ENCODE measurements at regions not wholly inside any gene's neighbourhood (a gene's known extent, or its start where the extent isn't known, plus 50 kb on each side); places are given as distances from the start of the nearest gene placed in this dataset.

GRCh38 chr2:566379-567313, 110.6 kb downstream of the TMEM18 start:
- no peak for DNase-seq (ENCODE audit: low read depth in 1 of 2, low spot score in 1 of 2)
- in situ Hi-C loops (cut with HindIII; ENCODE audit: low pct_unique_long_range_greater_than_20kb, low sequenced_read_pairs), result no loop called here
- TF ChIP-seq JUND (IDR thresholded peaks at IDR 0.05; ENCODE audit: low read depth), result no peak

DNA sequence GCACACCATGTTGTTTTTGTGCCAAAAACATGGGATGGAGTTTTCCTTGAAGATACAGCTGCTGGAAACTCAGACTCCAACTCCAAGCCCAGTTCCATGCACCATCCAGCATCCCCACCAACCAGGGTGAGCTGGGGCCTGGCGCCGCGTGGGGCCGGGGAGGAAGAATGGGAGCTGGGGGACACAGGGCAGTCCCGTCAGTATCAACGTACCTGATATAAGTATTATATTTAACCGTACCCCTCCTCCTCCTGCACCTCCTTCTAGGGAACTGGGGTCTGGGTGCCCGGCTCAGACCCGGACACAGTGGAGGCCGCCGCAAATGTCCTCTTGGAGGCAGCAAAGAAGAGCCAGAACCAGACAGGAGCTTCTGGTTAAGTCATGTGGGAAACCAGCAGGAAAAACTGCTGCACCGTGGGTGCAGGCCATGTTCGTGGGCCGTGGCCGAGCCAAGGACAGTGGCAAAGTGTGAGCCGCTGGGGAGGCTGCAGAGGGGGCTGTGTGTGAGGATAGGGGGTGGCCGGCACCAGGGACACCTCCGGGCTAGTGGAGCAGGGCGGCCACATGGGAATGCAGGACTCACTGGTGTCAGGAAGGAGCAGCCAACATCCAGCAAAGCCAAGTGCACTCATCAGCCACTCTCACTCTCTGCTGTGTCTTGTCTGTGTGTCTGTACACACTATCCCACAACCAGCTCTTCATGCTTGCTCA, 112.6 kb downstream of the TMEM18 start:
- DNase-seq (ENCODE audit: low read depth in 1 of 2, low spot score in 1 of 2), result no peak
- TF ChIP-seq JUND (IDR thresholded peaks at IDR 0.05; ENCODE audit: low read depth), result no peak
- in situ Hi-C loops (cut with HindIII; ENCODE audit: low pct_unique_long_range_greater_than_20kb, low sequenced_read_pairs), result no loop called here

DNA sequence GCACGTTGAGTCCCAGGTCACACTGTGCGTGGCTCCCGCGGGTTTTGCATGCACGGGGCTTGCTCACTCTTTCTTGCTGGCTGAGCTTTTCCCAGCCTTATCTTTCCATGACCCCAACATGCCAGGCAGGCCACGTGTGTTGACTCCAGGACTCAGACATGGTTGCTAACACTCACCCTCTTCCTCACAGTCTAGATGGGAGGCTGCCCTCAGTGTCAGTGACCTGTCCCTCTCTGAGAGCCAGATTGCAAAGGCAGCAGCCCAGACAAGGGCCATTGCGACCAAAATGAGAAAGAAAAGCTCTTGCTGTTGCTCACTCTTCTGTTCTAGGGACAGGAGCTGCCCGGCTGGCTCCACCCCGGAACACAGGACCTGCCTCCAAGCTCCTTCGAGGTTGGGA, 113.7 kb downstream of the TMEM18 start:
- in situ Hi-C loops (cut with HindIII; ENCODE audit: low pct_unique_long_range_greater_than_20kb, low sequenced_read_pairs), result no loop called here
- no peak for TF ChIP-seq JUND (IDR thresholded peaks at IDR 0.05; ENCODE audit: low read depth)
- no peak for DNase-seq (ENCODE audit: low read depth in 1 of 2, low spot score in 1 of 2)

- TF ChIP-seq JUND (IDR thresholded peaks at IDR 0.05; ENCODE audit: low read depth), result no peak
- in situ Hi-C loops (cut with HindIII; ENCODE audit: low pct_unique_long_range_greater_than_20kb, low sequenced_read_pairs), result no loop called here
- no peak for DNase-seq (ENCODE audit: low read depth in 1 of 2, low spot score in 1 of 2)
Measured at GRCh38 chr2:562391-563364, 114.5 kb downstream of the TMEM18 start.

DNA sequence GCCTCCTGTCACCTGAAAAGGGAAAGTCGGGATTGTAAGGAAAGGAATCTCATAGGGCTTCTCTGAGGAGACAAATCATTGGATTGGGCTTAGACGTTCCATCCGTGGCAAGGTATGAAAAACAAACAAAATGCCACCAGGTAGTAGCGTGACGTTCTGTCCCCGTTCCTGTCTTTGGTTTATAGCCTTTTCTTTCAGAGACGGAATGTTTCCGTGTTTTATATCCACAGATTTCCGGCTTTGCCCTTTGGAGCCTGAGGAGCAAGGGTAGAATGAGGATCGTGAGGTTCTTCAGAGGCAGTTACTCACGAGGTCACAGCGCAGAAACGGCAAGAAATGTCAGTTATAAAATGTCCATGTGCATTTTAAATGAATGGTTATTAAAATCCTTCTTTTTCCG, 118.3 kb downstream of the TMEM18 start:
- in situ Hi-C loops (cut with HindIII; ENCODE audit: low pct_unique_long_range_greater_than_20kb, low sequenced_read_pairs), result no loop called here
- DNase-seq (ENCODE audit: low read depth in 1 of 2, low spot score in 1 of 2), result no peak
- TF ChIP-seq JUND (IDR thresholded peaks at IDR 0.05; ENCODE audit: low read depth), result no peak

GRCh38 chr2:558302-558642, 118.9 kb downstream of the TMEM18 start:
- DNase-seq (ENCODE audit: low read depth in 1 of 2, low spot score in 1 of 2), result no peak
- no peak for TF ChIP-seq JUND (IDR thresholded peaks at IDR 0.05; ENCODE audit: low read depth)
- in situ Hi-C loops (cut with HindIII; ENCODE audit: low pct_unique_long_range_greater_than_20kb, low sequenced_read_pairs), result no loop called here

DNA sequence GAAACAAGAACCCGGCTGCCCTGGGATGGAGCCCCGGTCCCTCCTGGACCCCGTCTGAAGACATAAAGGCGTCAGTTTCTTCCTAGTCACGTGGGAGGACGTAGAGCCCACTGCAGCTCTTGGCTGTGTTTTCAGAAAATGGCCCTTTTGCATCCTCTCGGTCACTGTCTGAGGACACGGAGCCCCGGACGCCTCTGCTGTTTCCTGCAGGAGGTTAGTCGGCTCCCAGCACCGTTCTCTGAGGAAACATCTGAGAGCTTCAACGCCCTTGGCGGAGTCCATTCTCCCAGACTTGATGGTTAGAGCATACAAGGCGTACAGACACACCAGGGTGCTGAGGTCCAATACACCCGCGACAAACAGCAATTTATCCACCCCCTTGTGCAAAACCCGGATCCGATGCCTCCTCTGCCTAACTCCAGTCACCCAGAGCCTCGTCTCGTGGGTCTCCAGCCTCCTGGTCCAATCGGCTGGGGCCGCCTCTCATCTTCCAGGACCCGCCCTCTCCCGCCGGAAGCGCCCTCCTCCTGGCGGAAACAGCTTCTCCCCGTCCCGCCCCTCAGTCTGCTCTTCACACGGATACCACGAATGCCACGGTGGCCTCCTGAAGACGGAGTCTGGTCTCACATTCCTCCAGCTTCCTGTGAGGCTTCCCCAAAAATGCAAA, 119.4 kb downstream of the TMEM18 start:
- in situ Hi-C loops (cut with HindIII; ENCODE audit: low pct_unique_long_range_greater_than_20kb, low sequenced_read_pairs), result no loop called here
- TF ChIP-seq JUND (IDR thresholded peaks at IDR 0.05; ENCODE audit: low read depth), result no peak
- DNase-seq (ENCODE audit: low read depth in 1 of 2, low spot score in 1 of 2), result no peak

DNA sequence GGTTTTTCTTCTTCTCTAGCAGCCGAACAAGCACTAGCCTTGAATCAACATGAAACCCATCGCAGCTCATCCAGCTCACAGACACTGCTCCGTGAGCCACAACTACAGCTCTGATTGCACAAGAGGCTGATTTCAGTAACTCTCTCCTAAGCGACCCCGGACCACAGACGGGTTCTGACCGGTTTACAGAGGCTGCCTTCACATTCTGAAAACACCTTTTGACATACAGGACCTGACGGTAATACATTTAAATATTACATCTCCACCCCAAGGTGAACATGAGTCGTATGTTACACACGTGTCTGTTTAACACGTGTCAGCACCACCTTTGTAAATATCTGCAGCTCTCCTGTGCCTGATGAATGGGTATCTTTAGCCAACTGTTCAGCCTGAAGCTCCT, 120.7 kb downstream of the TMEM18 start:
- DNase-seq (ENCODE audit: low read depth in 1 of 2, low spot score in 1 of 2), result no peak
- in situ Hi-C loops (cut with HindIII; ENCODE audit: low pct_unique_long_range_greater_than_20kb, low sequenced_read_pairs), result no loop called here
- TF ChIP-seq JUND (IDR thresholded peaks at IDR 0.05; ENCODE audit: low read depth), result no peak

DNA sequence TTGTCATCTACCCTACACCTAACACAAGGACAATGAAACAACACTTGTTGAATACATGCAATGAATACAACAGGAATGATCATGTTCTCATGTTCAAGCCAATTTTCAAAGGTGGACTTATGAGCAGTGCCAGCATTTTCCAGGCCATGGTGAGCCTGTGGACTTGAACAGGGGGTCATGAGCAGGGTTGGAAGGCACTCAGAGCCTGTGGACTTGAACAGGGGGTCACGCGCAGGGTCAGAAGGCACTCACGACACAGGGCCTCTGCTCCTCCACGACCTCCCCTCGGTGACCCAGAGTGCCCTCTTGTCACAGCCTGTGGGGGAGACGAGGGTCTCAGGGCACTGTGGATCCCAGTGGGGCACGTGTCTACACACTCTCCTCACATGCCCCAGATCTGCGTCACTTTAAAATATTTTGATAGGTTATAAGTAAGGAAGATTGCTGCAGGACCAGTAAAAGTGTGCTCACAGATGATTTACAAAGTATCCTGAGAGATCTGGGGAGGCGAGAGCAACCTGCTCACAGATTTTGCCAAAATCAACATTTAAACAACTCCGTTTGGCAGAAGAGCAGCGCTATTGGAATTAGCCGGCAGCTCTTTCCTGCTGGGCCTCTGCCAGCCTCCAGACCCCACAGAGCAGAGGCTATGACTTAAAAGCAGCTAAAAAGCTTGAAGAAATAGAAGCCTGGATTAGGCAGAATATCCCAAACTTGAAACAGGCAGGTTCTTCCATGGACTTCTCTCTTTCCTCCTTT, 121.9 kb downstream of the TMEM18 start:
- no peak for TF ChIP-seq JUND (IDR thresholded peaks at IDR 0.05; ENCODE audit: low read depth)
- in situ Hi-C loops (cut with HindIII; ENCODE audit: low pct_unique_long_range_greater_than_20kb, low sequenced_read_pairs), result no loop called here
- DNase-seq (ENCODE audit: low read depth in 1 of 2, low spot score in 1 of 2), result peak; percentile 52 to 61

- DNase-seq (ENCODE audit: low read depth in 1 of 2, low spot score in 1 of 2), result no peak
- in situ Hi-C loops (cut with HindIII; ENCODE audit: low pct_unique_long_range_greater_than_20kb, low sequenced_read_pairs), result no loop called here
- no peak for TF ChIP-seq JUND (IDR thresholded peaks at IDR 0.05; ENCODE audit: low read depth)
Measured at GRCh38 chr2:554444-554843, 122.8 kb downstream of the TMEM18 start.

DNA sequence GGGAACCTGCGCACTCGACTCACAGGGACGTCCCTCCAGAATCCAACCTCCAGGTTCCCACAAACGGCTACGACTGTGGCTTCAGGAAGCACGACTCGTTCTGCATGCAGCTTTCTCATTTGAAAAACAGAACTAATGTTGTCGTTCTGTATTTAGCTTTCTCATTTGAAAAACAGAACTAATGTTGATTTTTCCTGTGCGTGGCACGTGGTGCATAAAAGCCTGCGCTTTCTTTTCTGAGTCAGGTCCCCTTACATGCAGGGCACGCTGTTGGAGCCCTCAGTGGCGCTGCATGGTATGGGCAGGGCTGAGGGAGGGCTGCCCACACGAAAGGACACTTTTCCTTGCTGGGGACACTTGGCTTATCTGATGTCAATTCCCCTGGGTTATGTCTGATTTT, 124.3 kb downstream of the TMEM18 start:
- no peak for DNase-seq (ENCODE audit: low read depth in 1 of 2, low spot score in 1 of 2)
- in situ Hi-C loops (cut with HindIII; ENCODE audit: low pct_unique_long_range_greater_than_20kb, low sequenced_read_pairs), result no loop called here
- no peak for TF ChIP-seq JUND (IDR thresholded peaks at IDR 0.05; ENCODE audit: low read depth)

Measured in T47D (cell line).